WTC11 (cell line): ENCODE measurements at regions not wholly inside any gene's neighbourhood (a gene's known extent, or its start where the extent isn't known, plus 50 kb on each side); places are given as distances from the start of the nearest gene placed in this dataset.

ENCODE experiments used
- ATF2 ChIP-seq: sonication (generic); formaldehyde crosslinking; IDR thresholded peaks from 2 replicates; pipeline ENCODE4 v1.8.1; 2022; ENCODE audit warnings: low read depth, missing genetic modification reagents, borderline replicate concordance
- CTCF ChIP-seq: fragments of 200-600 bp; IDR thresholded peaks from 2 replicates; pipeline ENCODE4 v1.8.0; 2022; ENCODE audit warnings: antibody characterized with exemption
- FOXJ3 ChIP-seq: sonication (generic); formaldehyde crosslinking; IDR thresholded peaks from 2 replicates; pipeline ENCODE4 v1.9.0; 2021; ENCODE audit warnings: missing genetic modification reagents, mild to moderate bottlenecking, borderline replicate concordance
- NR3C1 ChIP-seq: sonication (generic); formaldehyde crosslinking; conservative IDR thresholded peaks from 2 replicates; pipeline ENCODE4 v1.8.1; 2023; ENCODE audit warnings: low read depth, mild to moderate bottlenecking, missing genetic modification reagents

GRCh38 chr4:31375936-31376335, 655.8 kb downstream of the PCDH7 start:
- TF ChIP-seq CTCF (no peak), NR3C1 (CRISPR knock-in tag) (no peak), FOXJ3 (CRISPR knock-in tag) (no peak), ATF2 (no peak)
